ENCODE measurements at regions not wholly inside any gene's neighbourhood (a gene's known extent, or its start where the extent isn't known, plus 50 kb on each side); places are given as distances from the start of the nearest gene placed in this dataset.

- TF ChIP-seq RXRA (IDR thresholded peaks at IDR 0.05) (no peak), TAF1 (conservative IDR thresholded peaks at IDR 0.05) (no peak), ATF3 (IDR thresholded peaks at IDR 0.05) (no peak), SP1 (IDR thresholded peaks at IDR 0.05) (no peak)
Observed at GRCh38 chrX:110432091-110432905, 73.7 kb downstream of the RTL9 start (continued).

- no peaks in the 10 kb centered on the region for H3K36me3 ChIP-seq (ENCODE audit: control insufficient read depth in 4 of 4, insufficient read depth in 3 of 4, low read depth in 1 of 4, low read length in 3 of 4)
- no peaks in the 10 kb centered on the region for H3K27me3 ChIP-seq (ENCODE audit: control insufficient read depth in 4 of 4, insufficient read depth in 4 of 4, low read length in 3 of 4)
- TF ChIP-seq FOXA2 (IDR thresholded peaks at IDR 0.05): no peak
- no peak for TF ChIP-seq ZBTB33 (IDR thresholded peaks at IDR 0.05)
- no peak for TF ChIP-seq SP1 (IDR thresholded peaks at IDR 0.05)
- TF ChIP-seq JUND (IDR thresholded peaks at IDR 0.05): no peak
- TF ChIP-seq ATF3 (IDR thresholded peaks at IDR 0.05): no peak
- TF ChIP-seq RAD21 (IDR thresholded peaks at IDR 0.05): no peak
- TF ChIP-seq, protein P1, sequence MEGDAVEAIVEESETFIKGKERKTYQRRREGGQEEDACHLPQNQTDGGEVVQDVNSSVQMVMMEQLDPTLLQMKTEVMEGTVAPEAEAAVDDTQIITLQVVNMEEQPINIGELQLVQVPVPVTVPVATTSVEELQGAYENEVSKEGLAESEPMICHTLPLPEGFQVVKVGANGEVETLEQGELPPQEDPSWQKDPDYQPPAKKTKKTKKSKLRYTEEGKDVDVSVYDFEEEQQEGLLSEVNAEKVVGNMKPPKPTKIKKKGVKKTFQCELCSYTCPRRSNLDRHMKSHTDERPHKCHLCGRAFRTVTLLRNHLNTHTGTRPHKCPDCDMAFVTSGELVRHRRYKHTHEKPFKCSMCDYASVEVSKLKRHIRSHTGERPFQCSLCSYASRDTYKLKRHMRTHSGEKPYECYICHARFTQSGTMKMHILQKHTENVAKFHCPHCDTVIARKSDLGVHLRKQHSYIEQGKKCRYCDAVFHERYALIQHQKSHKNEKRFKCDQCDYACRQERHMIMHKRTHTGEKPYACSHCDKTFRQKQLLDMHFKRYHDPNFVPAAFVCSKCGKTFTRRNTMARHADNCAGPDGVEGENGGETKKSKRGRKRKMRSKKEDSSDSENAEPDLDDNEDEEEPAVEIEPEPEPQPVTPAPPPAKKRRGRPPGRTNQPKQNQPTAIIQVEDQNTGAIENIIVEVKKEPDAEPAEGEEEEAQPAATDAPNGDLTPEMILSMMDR (IDR thresholded peaks at IDR 0.05; ENCODE audit: low read depth, low read length, missing input control): no peak
- no peak for TF ChIP-seq GABPA (IDR thresholded peaks at IDR 0.05 in 1 of 2, conservative IDR thresholded peaks at IDR 0.05 in 1 of 2)
- TF ChIP-seq FOXA1 (IDR thresholded peaks at IDR 0.05): no peak
- no peak for TF ChIP-seq RXRA (IDR thresholded peaks at IDR 0.05)
- no peak for TF ChIP-seq HNF4A (conservative IDR thresholded peaks at IDR 0.05)
- no peak for TF ChIP-seq HNF4G (IDR thresholded peaks at IDR 0.05)
- no peaks in the 10 kb centered on the region for H3K9me3 ChIP-seq (ENCODE audit: control insufficient read depth in 4 of 4, low read length in 3 of 4)
- H3K9ac ChIP-seq (ENCODE audit: low read depth in 1 of 2, low read length in 2 of 2): no peak overlapping the region
- H3K4me1 ChIP-seq (ENCODE audit: control insufficient read depth in 4 of 4, insufficient read depth in 4 of 4, low read length in 3 of 4): peaks cover 1 to 32% (median 23%) of the 10 kb centered on the region in 4 donors
- no peak for DNase-seq (ENCODE audit: low spot score)
- H3K27ac ChIP-seq (ENCODE audit: low read depth in 1 of 2, low read length in 2 of 2): no peak overlapping the region
- no peak overlapping the region for H3K4me3 ChIP-seq (ENCODE audit: low read depth in 1 of 3, low read length in 3 of 3)
- 57% methylated on average over 6 of the region's 6 CpGs for WGBS
Observed at GRCh38 chrX:110432906-110433215, 74.2 kb downstream of the RTL9 start.

GRCh38 chrX:110435196-110435595 lies 76.5 kb downstream of the RTL9 start:
- H3K9ac ChIP-seq (ENCODE audit: low read depth in 1 of 2, low read length in 2 of 2): no peak overlapping the region
- 48% methylated on average over 1 of the region's 1 CpG for WGBS
- H3K4me1 ChIP-seq (ENCODE audit: control insufficient read depth in 4 of 4, insufficient read depth in 4 of 4, low read length in 3 of 4): peaks cover 1 to 43% (median 30%) of the 10 kb centered on the region in 4 donors
- no peak for DNase-seq (ENCODE audit: low spot score)
- H3K27me3 ChIP-seq (ENCODE audit: control insufficient read depth in 4 of 4, insufficient read depth in 4 of 4, low read length in 3 of 4): no peaks in the 10 kb centered on the region
- no peak overlapping the region for H3K4me3 ChIP-seq (ENCODE audit: low read depth in 1 of 3, low read length in 3 of 3)
- no peaks in the 10 kb centered on the region for H3K9me3 ChIP-seq (ENCODE audit: control insufficient read depth in 4 of 4, low read length in 3 of 4)
- no peak overlapping the region for H3K27ac ChIP-seq (ENCODE audit: low read depth in 1 of 2, low read length in 2 of 2)
- H3K36me3 ChIP-seq (ENCODE audit: control insufficient read depth in 4 of 4, insufficient read depth in 3 of 4, low read depth in 1 of 4, low read length in 3 of 4): no peaks in the 10 kb centered on the region
- TF ChIP-seq HNF4A (conservative IDR thresholded peaks at IDR 0.05) (no peak), TAF1 (conservative IDR thresholded peaks at IDR 0.05) (no peak), JUND (IDR thresholded peaks at IDR 0.05) (no peak), NR2F2 (IDR thresholded peaks at IDR 0.05) (no peak), GABPA (IDR thresholded peaks at IDR 0.05 in 1 of 2, conservative IDR thresholded peaks at IDR 0.05 in 1 of 2) (no peak), EGR1 (IDR thresholded peaks at IDR 0.05; ENCODE audit: low read depth in 2 of 2) (no peak), ZBTB33 (IDR thresholded peaks at IDR 0.05) (no peak), YY1 (IDR thresholded peaks at IDR 0.05) (no peak), RAD21 (IDR thresholded peaks at IDR 0.05) (no peak), SP1 (IDR thresholded peaks at IDR 0.05) (no peak), RXRA (IDR thresholded peaks at IDR 0.05) (no peak)
- TF ChIP-seq, protein P1 (IDR thresholded peaks at IDR 0.05; ENCODE audit: low read depth, low read length, missing input control): no peak
